C1 segment of cervical spinal cord (tissue), 14 donors: ENCODE measurements at regions not wholly inside any gene's neighbourhood (a gene's known extent, or its start where the extent isn't known, plus 50 kb on each side); places are given as distances from the start of the nearest gene placed in this dataset.

Source experiments
- DNase-seq, 14 donors: peaks; one replicate each; lab custom pipeline; 2025; lab: John Stamatoyannopoulos, UW

DNA sequence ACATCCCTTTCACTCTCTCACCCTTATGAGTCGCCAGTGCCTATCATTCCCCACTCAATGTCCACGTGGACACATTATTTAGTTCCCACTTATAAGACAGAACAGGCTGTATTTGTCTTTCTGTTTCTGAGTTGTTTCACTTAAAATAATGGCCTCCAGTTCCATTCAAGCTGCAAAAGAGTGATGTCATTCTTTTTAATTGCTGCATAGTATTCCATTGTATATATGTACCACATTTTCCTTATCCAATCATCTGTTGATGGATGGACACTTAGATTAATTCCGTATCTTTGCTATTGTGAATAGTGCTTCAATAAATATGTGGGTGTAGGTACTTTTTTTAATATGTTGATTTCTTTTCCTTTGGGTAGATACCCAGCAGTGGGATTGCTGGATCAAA lies 79.1 kb downstream of the ZNF365 start:
- no peak for DNase-seq

DNA sequence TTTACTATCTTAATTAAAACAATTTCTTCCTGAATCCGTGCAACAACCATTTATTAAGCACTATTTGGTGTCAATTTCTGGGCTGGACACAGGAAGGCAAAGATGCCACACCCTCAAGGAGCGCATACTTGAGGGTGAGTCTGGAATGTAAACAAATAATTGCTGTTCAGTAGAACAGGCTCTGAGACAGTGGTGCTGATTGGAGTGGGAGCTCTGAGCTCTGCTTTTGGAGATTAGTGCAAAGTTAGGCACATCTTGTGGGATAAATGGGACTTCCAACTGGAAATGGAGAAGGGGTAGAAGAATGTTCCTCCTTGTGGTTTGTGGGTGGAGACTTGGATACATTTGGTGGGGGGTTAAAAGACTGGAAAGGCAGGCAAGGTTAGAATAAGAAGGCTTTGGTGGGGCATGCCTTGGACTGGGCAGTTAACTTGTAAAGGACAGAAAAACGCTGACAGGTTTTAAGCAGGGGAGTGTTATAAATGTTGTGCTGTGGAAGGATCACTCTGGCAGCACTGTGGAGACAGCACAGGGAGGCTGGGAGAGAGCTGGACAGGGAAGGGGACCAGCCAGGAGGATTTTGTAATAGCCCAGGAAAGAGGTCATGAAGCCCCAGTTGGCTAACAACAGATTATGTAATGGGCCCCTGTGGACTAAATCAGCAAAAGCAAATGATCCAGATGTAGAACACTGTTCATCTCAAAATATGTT lies 80.7 kb downstream of the ZNF365 start:
- no peak for DNase-seq

- no peak for DNase-seq
Measured at GRCh38 chr10:62456611-62457101, 82.5 kb downstream of the ZNF365 start.

DNA sequence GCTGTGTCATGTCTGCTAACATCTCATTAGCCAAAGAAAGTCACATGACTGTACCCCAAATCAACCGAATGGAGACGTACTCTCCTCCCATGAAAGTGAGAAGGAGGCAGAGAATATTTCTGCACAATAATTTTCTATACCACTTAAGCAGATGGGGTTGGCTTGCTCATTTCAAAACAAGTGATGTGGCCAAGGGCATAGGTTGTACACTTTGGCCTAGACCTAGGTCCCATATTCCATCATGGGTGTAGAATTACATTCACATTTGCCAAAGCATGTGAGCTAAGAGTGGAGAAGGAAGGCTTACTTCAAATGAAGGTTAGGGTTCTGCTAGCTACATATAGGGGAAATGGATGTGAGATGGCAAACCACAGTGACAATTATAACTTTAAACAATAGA lies 83.0 kb downstream of the ZNF365 start:
- no peak for DNase-seq

DNA sequence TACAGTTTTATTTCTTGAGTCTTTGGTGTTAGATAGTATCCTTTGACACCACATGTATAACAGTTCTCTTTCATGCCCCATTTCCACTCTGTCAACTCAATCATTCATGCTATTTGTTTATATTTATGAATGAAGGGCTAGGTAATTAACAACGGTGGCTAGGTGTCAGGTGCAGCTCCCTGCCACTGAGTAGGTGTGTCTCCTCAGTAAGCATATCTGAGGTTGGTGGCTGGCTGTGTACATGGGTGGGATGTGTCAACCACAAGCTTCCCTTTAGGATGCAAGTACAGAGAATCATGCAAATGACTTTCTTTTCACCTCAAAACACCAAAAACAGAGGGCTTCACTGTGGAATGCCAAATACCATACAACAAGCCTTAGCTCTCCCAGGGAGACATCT lies 83.4 kb downstream of the ZNF365 start:
- DNase-seq = no peak

GRCh38 chr10:62459072-62459471 lies 84.9 kb downstream of the ZNF365 start:
- DNase-seq = no peak

DNA sequence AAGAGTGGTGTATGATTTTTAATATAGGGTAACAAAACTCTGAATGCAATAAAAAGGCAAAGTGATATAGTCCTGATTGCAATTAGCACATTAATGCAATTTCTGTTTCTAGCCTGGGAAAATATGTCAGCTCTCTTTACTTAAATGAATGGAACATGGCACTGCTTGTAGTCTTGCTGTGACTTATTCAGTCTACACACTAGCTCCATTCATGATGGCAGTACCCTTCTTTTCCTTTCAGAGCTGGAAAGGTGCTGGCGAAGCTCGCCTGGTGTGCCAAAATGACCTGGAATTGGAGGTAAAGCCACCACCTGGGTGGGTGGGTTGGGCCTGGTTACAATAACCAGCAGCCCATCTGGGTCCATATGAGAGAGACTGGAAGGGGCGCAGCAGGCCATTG lies 85.3 kb downstream of the ZNF365 start:
- no peak for DNase-seq

- DNase-seq = no peak
Measured at GRCh38 chr10:62460393-62460792, 86.2 kb downstream of the ZNF365 start.

GRCh38 chr10:62461120-62461519 lies 87.0 kb downstream of the ZNF365 start:
- DNase-seq = no peak

GRCh38 chr10:62462461-62462860 lies 88.3 kb downstream of the ZNF365 start:
- DNase-seq = no peak

- DNase-seq = no peak
Measured at GRCh38 chr10:62463364-62463763, 89.2 kb downstream of the ZNF365 start.

DNA sequence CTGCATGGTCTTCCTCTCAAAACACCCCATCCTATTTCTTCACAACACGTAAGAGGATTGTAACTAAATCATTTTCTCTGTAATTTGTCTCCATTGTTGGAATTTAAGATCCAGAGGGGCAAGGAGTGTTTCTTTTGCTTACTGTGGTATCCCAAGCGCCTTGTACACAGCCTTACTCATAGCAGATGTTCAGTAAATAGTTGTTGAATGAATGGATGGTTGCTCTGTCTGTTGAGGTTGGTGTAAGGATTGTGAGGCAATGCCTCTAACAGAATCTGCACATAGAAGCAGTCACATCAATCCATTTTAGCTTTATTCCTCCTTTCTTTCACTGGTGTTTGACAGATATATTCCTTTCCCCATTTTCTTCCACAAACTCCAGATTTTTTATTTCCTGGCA lies 90.1 kb downstream of the ZNF365 start:
- DNase-seq = no peak

GRCh38 chr10:62466590-62466989 lies 92.4 kb downstream of the ZNF365 start:
- no peak for DNase-seq

GRCh38 chr10:62467527-62467926 lies 93.4 kb downstream of the ZNF365 start:
- no peak for DNase-seq

DNA sequence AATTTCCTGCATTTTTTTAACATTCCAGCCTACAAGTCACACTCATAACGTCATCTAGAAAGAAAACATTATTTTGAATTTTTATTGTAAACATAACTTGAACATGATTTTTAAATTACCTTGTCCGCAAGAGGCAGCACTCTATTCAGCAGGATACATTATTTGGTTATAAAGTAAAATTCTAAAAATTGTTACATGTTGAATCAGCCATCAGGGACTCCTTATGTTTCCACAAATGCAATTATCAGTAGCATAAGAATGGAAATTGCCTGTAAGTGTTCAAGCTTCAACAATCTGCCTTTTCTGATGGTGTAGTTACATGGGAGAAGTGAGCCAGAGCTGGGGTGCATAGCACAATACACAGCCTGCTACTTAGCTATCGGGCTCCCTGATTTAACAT lies 97.5 kb downstream of the ZNF365 start:
- DNase-seq = no peak

GRCh38 chr10:62473241-62473640 lies 99.1 kb downstream of the ZNF365 start:
- DNase-seq = no peak

DNA sequence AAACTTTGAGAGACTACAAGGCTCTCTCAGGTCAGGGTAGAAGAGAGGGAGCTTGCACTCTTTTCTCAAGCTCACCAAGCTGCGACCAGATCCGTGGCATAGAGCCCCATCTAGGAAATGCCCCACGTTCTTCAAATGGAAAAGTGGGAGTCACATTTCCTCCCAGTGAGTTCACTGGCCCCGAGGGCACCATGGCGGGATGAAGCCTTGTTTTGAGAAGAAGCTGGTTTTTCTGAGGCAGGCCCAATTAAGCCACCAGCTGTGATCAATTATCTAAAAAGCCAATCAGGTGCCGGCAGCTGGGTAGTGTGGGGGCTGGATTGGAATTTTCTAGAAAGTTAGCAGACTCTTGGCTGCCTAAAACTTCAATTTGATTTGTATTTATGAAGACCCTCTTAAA lies 101.4 kb downstream of the ZNF365 start:
- no peak for DNase-seq

- no peak for DNase-seq
Measured at GRCh38 chr10:62479523-62479922, 105.4 kb downstream of the ZNF365 start.

GRCh38 chr10:62480196-62480595 lies 106.0 kb downstream of the ZNF365 start:
- no peak for DNase-seq

DNA sequence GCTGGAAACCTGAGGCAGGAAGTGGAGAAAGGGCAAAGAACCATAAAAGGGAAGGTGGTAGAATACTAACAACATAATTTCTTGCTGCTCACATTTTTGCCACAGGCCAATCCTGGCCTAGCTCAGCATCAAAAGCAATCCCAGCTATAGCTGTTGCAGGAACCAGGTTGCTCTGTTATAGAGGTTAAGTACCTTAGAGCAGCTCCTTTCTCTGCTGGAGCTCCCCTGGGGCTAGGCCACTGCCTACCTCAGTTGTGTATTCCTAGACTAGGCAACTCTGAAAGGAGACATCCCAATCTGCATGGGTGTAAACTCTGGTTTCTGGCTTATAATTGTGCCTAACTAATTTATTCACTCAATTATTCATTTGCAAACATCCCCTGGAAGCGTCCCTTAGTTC lies 108.4 kb downstream of the ZNF365 start:
- no peak for DNase-seq

- no peak for DNase-seq
Measured at GRCh38 chr10:62491597-62491996, 117.4 kb downstream of the ZNF365 start.

GRCh38 chr10:62492012-62492869 lies 118.1 kb downstream of the ZNF365 start:
- no peak for DNase-seq

DNA sequence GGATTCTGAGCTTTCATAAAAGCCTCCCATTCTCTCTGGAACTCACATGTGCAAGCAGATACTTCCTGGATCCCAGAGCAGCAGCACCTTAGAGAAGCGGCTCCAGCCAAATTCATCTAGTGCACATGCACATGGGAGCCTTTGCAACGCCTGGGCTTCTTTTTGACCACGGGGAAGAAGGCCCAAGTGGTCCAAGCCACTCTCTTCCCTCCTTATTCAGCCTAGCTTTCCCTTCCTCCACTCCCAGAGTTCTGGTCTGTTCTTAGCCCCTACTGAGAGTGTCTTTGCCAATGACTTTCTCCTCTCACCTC lies 118.7 kb downstream of the ZNF365 start:
- no peak for DNase-seq
